ENCODE measurements at regions not wholly inside any gene's neighbourhood (a gene's known extent, or its start where the extent isn't known, plus 50 kb on each side); places are given as distances from the start of the nearest gene placed in this dataset.

GRCh38 chr12:69019910-69020309, 86.9 kb upstream of the CPM start:
- TF ChIP-seq CTCF (IDR thresholded peaks at IDR 0.05 in 4 of 5, conservative IDR thresholded peaks at IDR 0.05 in 1 of 5), result no peak
- TF ChIP-seq POLR2A (IDR thresholded peaks at IDR 0.05), result no peak
